Common myeloid progenitor, CD34-positive (primary cell): ENCODE measurements at regions not wholly inside any gene's neighbourhood (a gene's known extent, or its start where the extent isn't known, plus 50 kb on each side); places are given as distances from the start of the nearest gene placed in this dataset.

Experiments used
- CTCF ChIA-PET: fragments of 350-600 bp; sonication (Branson Sonifier 250); formaldehyde crosslinking; loops from one replicate; lab custom pipeline; 2021; ENCODE audit warnings: antibody characterized with exemption; lab: Charles Lee
- POLR2A ChIA-PET: fragments of 350-600 bp; sonication (Branson Sonifier 250); formaldehyde crosslinking; loops from one replicate; lab custom pipeline; 2021; ENCODE audit warnings: antibody characterized with exemption; lab: Charles Lee
- DNase-seq, 3 donors: peaks; one replicate each; pipeline versions ENCODE4 v3.0.0 to v3.0.0-alpha.2; 2013
- H3K27ac ChIP-seq, 2 experiments: 1 replicate in 1 of 2; 2 replicates in 1 of 2; pipeline ENCODE4 v1.7.0; 2013; ENCODE audit warnings: inconsistent platforms in 2 of 2, low read length in 2 of 2, mild to moderate bottlenecking in 2 of 2, low read depth in 1 of 2, moderate library complexity in 1 of 2; ENCODE audit not compliant: severe bottlenecking in 2 of 2, insufficient read depth in 1 of 2, poor library complexity in 1 of 2
- H3K27me3 ChIP-seq, 5 experiments: replicated peaks in 2 of 5; 1 replicate in 3 of 5; 2 replicates in 2 of 5; pipeline versions ENCODE4 v1.6.1 to v1.7.0; 2013; ENCODE audit warnings: low read length in 4 of 5, mild to moderate bottlenecking in 2 of 5, moderate library complexity in 2 of 5, inconsistent platforms in 1 of 5; ENCODE audit not compliant: insufficient read depth in 5 of 5, control insufficient read depth in 4 of 5
- H3K36me3 ChIP-seq, 4 experiments: 1 replicate in 2 of 4; 2 replicates in 2 of 4; pipeline versions ENCODE4 v1.6.1 to v1.7.0; 2013; ENCODE audit warnings: low read length in 3 of 4, control low read depth in 1 of 4, mild to moderate bottlenecking in 1 of 4; ENCODE audit not compliant: control insufficient read depth in 4 of 4, insufficient read depth in 4 of 4
- H3K4me1 ChIP-seq, 4 experiments: 1 replicate in 3 of 4; 2 replicates in 1 of 4; pipeline versions ENCODE4 v1.6.1 to v1.7.1; 2013; ENCODE audit warnings: low read length in 3 of 4, mild to moderate bottlenecking in 3 of 4, control low read depth in 1 of 4, inconsistent platforms in 1 of 4, moderate library complexity in 1 of 4; ENCODE audit not compliant: control insufficient read depth in 4 of 4, insufficient read depth in 4 of 4; ENCODE audit errors: control extremely low read depth in 1 of 4
- H3K4me3 ChIP-seq, 7 experiments: 1 replicate in 4 of 7; 2 replicates in 3 of 7; pipeline versions ENCODE4 v1.5.1 to v1.7.0; 2013; ENCODE audit warnings: mild to moderate bottlenecking in 7 of 7, low read length in 6 of 7, moderate library complexity in 6 of 7, inconsistent platforms in 2 of 7, low read depth in 2 of 7, control low read depth in 1 of 7; ENCODE audit not compliant: insufficient read depth in 4 of 7, control insufficient read depth in 1 of 7; ENCODE audit errors: extremely low read depth in 1 of 7
- H3K9me3 ChIP-seq, 5 experiments: 1 replicate in 4 of 5; 2 replicates in 1 of 5; pipeline versions ENCODE4 v1.6.1 to v1.7.1; 2013; ENCODE audit warnings: low read length in 4 of 5, mild to moderate bottlenecking in 2 of 5, inconsistent platforms in 1 of 5, low read depth in 1 of 5, moderate library complexity in 1 of 5; ENCODE audit not compliant: control insufficient read depth in 4 of 5, insufficient read depth in 2 of 5; ENCODE audit errors: control extremely low read depth in 1 of 5
- WGBS: methylation state at CpG from one replicate; pipeline ENCODE4 v1.1.5; 2013; ENCODE audit not compliant: insufficient coverage; 5-methylcytosine and 5-hydroxymethylcytosine counted together

DNA sequence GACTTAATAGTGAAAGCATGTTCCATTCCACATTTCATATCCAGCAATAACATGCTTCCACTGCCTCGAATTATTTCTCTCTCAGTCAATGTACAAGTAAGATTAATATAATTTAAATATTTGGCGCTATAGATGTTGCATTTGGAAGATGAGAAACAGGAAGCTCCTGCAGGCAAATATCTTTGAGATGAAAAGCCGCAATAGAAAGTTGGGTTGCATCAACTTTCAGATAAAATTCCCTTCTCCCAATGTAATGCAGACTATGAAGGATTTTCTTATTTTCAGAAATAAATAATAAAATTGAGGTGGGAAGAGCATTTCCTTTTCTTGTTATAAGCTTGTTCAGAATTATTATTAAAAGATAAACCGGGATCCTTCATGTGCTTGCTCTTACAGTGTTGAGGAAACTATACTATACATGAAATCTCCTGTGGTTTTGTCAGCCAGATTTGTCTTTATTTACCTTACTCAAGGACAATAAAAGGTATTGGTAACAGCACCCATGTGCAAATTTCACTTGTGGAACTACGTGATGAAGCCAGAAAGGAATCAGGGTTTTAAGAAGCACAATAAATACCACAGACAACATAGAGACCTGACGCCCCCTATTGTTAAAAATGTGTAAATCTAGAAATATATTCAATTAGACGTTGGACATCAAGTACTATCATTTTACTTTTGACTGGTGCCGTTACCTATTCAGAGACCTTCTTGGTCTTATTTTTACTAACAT, 307.0 kb downstream of the ARPP21 start:
- DNase-seq, result peak in 1 of 3 donors; percentile 17
- Histone ChIP-seq H3K4me3 (no peak overlapping the region), H3K36me3 (no peaks in the 10 kb centered on the region), H3K4me1 (no peaks in the 10 kb centered on the region), H3K9me3 (no peaks in the 10 kb centered on the region), H3K27ac (no peak overlapping the region), H3K27me3 (no peaks in the 10 kb centered on the region)
- POLR2A ChIA-PET, result no interaction called here
- WGBS, result 100% methylated on average over 1 of the region's 8 CpGs
- CTCF ChIA-PET, result interaction anchor here (0.7 to 1.5 kb wide), 2 partner anchors 10 to 12 kb away, joined by 3 read pairs; no protein-coding TSS in a partner anchor

DNA sequence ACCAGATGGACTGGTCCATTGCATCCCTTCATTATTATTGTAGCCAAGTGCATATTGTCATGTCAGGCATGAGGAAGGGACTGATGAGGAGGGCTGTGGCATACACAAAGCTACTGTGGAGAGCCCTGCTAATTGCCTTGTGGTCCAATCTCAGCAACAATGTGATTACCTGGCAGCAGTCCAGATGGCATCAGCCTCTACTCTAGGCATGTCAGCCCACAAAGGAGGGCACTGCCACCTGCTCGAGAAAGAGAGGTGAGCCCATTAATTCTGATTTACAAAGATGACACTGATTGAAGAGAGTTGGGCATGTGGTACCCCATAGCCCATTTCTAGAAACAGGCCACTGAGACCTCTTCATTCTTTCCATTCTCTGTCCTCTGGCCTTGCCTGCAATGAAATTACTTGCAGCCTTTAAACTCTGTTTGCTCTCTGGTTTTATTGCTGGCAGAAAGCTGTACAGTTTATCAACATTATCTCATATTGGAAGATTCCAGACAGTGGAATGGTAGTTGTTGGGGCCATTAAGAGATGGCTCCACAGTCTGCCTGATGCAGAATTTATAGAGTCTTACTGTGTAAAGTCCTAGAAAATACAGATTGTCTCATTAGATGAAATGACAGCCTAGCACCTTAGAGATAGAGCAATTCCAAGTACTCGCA, 307.7 kb downstream of the ARPP21 start:
- no peaks in the 10 kb centered on the region for H3K27me3 ChIP-seq
- H3K36me3 ChIP-seq, result no peaks in the 10 kb centered on the region
- ChIA-PET CTCF (interaction anchor here (1.1 to 1.5 kb wide), 2 partner anchors 13 kb away, joined by 3 to 6 read pairs; no protein-coding TSS in a partner anchor), POLR2A (no interaction called here)
- no peak for DNase-seq
- H3K27ac ChIP-seq, result no peak overlapping the region
- H3K4me1 ChIP-seq, result no peaks in the 10 kb centered on the region
- H3K4me3 ChIP-seq, result no peak overlapping the region
- peaks cover 0 to 6% (median 0%) of the 10 kb centered on the region in 5 experiments for H3K9me3 ChIP-seq
- WGBS, result 94% methylated on average over 2 of the region's 2 CpGs

DNA sequence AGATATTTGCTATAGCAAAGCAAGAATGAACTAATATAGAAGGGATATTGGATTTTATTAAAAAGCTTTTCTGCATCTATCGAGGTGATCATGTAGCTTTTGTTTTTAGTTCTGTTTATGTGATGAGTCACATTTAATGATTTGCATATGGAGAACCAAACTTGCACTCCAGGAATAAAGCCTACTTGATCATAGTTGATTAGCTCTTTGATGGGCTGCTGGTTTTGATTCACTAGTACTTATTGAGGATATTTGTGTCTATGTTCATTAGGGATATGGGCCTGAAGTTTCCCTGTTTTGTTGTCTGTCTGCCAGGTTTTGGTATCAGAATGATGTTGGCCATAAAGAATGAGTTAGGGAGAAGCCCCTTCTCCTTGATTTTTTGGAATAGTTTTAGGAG, 310.7 kb downstream of the ARPP21 start:
- POLR2A ChIA-PET, result interaction anchor here (0.6 kb wide), 1 partner anchor 1694 kb away, joined by 3 read pairs; no protein-coding TSS in a partner anchor

DNA sequence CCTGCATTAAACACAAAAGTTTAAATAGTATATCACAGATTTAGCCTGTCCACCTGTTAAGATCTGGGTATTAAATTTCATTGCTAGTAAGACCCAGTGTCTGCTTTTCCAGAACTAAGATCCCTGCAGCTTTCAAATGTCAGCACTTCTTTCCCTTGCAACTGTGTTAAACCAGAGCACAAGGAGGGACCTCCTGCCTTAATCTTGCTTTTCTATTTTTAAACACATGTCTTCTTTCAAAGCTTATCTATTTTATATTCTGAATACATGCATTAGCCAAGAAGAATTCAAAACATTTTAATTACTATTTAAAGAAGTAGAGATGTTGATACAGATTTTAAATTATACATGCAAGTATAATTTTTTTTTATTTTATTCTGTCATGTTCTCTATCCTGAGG, 315.1 kb downstream of the ARPP21 start:
- no peak for DNase-seq
- ChIA-PET CTCF (no interaction called here), POLR2A (no interaction called here)
- no peaks in the 10 kb centered on the region for H3K27me3 ChIP-seq
- no peak overlapping the region for H3K4me3 ChIP-seq
- no peaks in the 10 kb centered on the region for H3K36me3 ChIP-seq
- H3K27ac ChIP-seq, result no peak overlapping the region
- peaks cover 0 to 11% (median 0%) of the 10 kb centered on the region in 5 experiments for H3K9me3 ChIP-seq
- no peaks in the 10 kb centered on the region for H3K4me1 ChIP-seq

More for the DNA sequence above, 310.7 kb downstream of the ARPP21 start:
- peaks cover 0 to 6% (median 0%) of the 10 kb centered on the region in 5 experiments for H3K9me3 ChIP-seq
- H3K4me1 ChIP-seq, result no peaks in the 10 kb centered on the region
- CTCF ChIA-PET, result interaction anchor here (0.6 to 1.5 kb wide), 2 partner anchors 19 to 523 kb away, joined by 3 read pairs; no protein-coding TSS in a partner anchor
- no peaks in the 10 kb centered on the region for H3K36me3 ChIP-seq
- no peak for DNase-seq
- no CpG with 5 or more reads among the region's 1 CpG for WGBS
- no peaks in the 10 kb centered on the region for H3K27me3 ChIP-seq
- no peak overlapping the region for H3K4me3 ChIP-seq
- H3K27ac ChIP-seq, result no peak overlapping the region

DNA sequence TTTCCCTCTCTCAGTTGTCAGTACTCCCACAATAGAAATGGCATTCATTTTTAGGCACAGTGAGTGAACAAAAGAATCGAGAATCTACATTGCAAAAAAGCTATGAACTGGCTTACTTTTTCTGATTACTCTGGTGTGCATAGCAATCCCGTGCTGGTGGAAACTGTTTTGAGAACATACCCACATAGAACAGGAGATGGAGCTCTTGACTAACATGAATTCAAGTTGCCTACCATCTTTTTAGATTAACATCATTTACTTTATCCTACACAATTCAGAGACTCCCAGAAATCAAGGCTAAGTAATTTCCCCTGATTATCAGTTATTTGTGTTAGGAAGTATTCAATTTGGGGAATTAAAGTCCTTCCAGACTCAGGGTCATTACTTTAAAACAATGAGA, 326.6 kb downstream of the ARPP21 start:
- no peaks in the 10 kb centered on the region for H3K9me3 ChIP-seq
- peaks cover 17 to 43% (median 23%) of the 10 kb centered on the region in 4 experiments for H3K4me1 ChIP-seq
- 57% methylated on average over 1 of the region's 2 CpGs for WGBS
- H3K27me3 ChIP-seq, result no peaks in the 10 kb centered on the region
- CTCF ChIA-PET, result interaction anchor here (0.6 to 3.2 kb wide), 22 partner anchors 8 to 904 kb away, joined by 3 to 49 read pairs (median 3); no protein-coding TSS in a partner anchor
- DNase-seq, result peak; percentile 62 to 77 (median 73)
- no peak overlapping the region for H3K4me3 ChIP-seq
- no peaks in the 10 kb centered on the region for H3K36me3 ChIP-seq
- no peak overlapping the region for H3K27ac ChIP-seq
- POLR2A ChIA-PET, result no interaction called here

DNA sequence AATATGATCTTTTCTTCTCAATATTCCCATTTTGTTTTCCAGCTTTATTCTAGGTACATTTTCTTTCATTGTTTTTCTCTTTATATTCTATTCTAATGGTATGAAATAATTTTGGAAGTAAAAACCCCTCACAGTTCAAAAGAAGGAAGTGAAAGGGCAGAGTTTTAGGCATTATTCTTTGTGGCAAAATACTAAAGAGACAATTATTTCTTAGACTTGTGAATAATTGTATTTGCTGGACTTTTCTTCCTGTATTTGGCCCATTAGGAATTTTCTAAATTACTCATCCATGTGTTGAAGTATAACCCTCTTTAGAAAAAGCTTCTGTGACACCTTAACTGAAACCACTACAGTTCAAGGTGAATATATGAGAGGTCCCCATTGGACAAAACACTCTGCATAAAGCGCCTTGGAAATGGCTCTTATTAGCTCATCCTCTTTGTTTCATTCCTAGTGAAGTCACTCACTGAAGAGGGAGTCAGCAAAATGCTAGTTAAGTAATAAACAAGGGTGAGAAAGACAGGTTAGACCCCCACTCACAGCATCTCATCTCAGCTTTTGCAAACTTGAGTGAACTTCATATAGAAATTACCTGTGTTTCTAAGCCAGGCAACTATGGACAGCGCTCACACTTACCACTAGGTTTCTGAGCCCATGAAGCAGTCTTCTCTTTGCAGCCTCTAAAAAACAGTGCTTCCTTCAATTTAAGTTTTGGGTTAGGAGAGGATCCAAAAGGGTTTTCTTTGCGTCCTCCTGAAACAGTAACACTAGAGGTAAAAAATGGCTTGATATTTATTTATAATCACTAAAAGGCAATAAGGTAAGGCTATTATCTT, 327.5 kb downstream of the ARPP21 start:
- no peak for DNase-seq
- ChIA-PET POLR2A (no interaction called here), CTCF (interaction anchor here (0.6 to 3.2 kb wide), 12 partner anchors 145 to 754 kb away, joined by 3 to 49 read pairs (median 4); no protein-coding TSS in a partner anchor)
- no CpG with 5 or more reads among the region's 3 CpGs for WGBS
- Histone ChIP-seq H3K9me3 (no peaks in the 10 kb centered on the region), H3K4me3 (no peak overlapping the region), H3K27me3 (no peaks in the 10 kb centered on the region), H3K4me1 (peaks cover 17 to 52% (median 25%) of the 10 kb centered on the region in 4 experiments), H3K36me3 (no peaks in the 10 kb centered on the region), H3K27ac (no peak overlapping the region)
